22Rv1 (cell line): ENCODE measurements at regions not wholly inside any gene's neighbourhood (a gene's known extent, or its start where the extent isn't known, plus 50 kb on each side); places are given as distances from the start of the nearest gene placed in this dataset.

Experiments used
- CTCF ChIP-seq: fragments of 450-650 bp; IDR thresholded peaks from 2 replicates; pipeline ENCODE4 v1.5.1; 2017; ENCODE audit warnings: mild to moderate bottlenecking
- ZFX ChIP-seq: fragments of 450-650 bp; IDR thresholded peaks from 2 replicates; pipeline ENCODE4 v1.6.1; 2017; ENCODE audit warnings: antibody characterized with exemption, borderline replicate concordance

- TF ChIP-seq CTCF (no peak), ZFX (no peak)
These were observed 439.5 kb downstream of the ZNF516 start for GRCh38 chr18:76055578-76055977.
